Daoy (cell line): ENCODE measurements at regions not wholly inside any gene's neighbourhood (a gene's known extent, or its start where the extent isn't known, plus 50 kb on each side); places are given as distances from the start of the nearest gene placed in this dataset.
"Not testable (repeated sequence)": the region's sequence is repeated elsewhere in the genome, so short reads cannot be mapped to it uniquely, and the experiment has no call there.

Source experiments
- DNase-seq: peaks from one replicate; pipeline ENCODE4 v3.0.0-alpha.2; 2015; ENCODE audit warnings: low read depth

GRCh38 chr5:110923971-110924370 lies 147.5 kb upstream of the TSLP start:
- no peak for DNase-seq

DNA sequence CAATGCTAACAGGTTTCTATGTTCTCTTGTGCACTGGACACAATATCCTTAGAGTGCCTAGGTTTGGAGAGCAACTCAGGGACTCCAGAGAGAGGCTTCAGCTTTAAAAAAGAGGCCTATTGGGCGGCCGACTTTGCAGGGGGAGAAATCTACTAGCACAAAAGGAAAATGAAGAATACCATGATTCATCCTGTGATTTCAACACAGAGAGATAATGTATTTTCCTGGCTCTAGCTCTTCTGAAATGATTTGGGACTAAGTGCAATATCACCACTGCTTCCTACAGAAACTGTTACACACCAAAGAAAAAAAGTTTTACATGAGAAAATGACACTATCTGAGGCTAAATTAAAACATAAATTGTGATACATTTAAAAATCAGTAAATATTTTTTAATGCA lies 146.1 kb upstream of the TSLP start:
- no peak for DNase-seq

DNA sequence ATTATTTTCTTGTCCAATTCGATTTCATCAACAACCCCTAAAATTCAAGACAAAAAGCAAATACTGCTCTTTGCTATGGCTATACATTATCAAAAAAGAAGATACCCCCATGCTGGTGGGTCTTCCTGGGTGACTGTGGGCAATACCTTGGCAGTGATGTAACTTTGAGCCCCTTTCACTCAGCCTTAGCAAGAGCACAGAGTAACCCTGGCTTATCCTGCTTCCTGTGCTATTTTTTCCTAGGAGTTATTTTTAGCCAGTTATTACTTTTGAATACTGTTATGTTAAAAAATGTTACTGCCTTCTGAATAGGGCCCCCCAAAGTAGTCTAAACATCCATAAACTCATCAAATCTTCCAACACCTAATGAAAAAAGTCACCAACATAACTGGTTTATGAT lies 145.6 kb upstream of the TSLP start:
- no peak for DNase-seq

DNA sequence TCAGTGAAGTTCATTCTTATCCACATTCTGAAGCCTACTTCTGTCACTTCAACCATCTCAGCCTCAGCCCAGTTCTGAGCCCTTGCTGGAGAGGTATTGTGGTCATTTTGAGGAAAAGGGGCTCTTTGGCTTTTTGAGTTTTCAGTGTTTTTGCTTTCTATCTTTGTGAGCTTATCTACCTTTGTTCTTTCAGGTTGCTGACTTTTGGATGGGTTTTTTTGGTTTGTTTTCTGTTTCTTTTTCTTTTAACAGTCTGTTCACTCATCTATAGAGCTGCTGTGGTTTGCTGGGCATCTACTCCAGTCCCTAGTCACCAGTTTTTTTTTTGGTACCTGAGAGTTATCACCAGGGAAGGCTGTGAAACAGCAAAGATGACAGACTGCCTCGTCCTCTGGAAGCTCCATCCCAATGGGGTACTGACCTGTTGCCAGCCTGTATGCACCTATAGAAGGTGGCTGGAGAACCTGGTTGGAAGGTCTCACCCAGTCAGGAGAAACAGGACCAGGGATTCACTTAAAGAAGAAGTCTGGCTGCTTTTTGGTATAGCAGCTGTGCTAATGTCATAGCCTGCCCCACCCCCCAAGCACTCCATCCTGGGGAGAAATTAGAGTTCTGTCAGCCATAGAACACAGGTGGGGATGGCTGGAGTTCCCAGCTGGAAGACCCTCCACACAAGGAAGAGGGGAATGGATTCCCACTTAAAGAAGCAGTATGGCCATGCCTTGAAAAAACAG lies 138.6 kb upstream of the TSLP start:
- no peak for DNase-seq

DNA sequence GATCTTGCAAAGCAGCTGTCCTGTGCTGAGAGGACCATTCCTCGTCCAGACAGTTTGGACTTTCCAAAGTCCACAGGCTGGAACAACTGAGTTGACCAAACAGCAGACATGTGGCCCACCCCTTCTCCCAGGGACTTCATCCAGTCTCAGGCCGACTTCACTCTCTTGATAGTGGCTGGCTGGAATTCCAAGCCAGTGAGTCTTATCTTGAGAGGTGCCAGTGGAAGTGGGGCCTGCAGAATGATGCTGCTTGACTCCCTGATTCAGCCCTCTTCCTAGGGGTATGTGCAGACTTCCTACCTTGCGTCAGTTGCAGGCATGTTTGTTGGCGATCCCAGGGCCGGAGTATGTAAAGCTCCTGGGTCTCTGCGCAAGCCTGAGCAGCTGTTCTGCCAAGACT lies 131.4 kb upstream of the TSLP start:
- DNase-seq = peak; percentile 28

GRCh38 chr5:110945874-110946436 lies 125.6 kb upstream of the TSLP start:
- no peak for DNase-seq

DNA sequence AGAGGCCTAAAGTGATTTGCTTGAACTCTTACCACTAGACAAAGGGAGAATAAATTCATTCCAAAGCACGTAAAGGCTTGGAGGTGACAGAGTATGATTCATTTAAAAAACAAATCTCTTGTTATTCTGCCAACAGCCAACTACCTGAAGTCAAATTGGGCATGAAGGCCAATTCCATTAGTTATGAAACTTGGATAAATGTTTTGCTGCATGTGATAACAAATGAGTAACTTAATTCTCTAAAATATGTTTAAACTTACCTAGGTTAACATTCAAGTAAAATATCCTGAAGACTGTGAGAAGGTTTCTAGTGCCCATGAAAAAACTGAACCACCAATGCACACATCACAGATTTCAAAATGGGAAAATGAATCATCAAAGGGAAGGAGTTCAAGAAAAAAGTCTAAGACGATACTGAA lies 120.1 kb upstream of the TSLP start:
- peak; percentile 20 for DNase-seq

DNA sequence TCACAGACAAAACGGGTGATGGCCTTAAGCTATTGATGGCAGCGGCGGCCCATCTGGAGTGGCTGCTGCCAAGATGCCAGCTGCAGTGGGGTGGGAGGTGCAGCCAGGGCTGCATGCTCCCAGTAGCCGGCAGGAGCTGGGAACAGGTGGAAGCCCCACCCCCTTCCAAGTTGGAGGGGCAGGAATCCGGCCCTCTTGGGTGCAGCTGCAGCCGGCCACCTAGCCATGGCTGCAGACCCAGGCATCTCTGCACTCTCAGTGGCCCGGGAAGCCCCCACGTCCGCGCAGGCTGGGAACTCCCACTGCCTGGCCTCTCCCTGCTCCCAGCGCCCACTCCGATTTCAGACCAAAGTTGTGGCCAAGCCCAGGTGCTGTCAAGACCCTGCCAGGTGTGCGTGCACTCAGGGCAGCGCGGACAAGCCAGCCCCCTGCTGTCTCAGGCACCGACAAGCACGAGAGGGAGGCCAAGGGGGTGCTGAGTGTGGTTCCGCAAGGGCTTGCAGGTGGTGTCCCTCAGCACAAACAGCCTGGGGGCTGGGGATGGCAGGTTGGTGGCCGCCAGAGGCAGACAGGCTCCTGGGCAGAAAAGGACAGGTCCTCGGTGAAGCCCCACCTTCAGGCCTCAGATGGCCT lies 115.1 kb upstream of the TSLP start:
- DNase-seq = no peak

- no peak for DNase-seq
Measured at GRCh38 chr5:110956913-110957813, 114.3 kb upstream of the TSLP start.

DNA sequence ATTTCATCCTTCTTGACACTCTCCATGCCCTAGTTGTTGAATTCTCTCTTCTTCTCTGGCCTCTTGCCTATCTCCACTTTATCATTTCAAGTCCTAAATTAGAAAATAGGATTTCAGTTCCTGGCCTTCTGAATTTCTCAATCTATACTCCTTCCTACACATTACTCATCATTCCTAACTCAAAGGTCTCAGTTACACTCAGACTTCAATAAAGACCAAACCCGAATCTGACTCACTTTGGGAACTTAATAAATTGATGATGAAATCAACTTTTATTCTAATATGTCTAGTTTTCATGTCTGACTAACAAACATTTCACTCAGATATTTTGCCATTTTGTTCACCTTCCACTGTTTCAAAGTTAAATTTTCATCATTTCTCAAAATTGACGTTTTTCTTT lies 113.6 kb upstream of the TSLP start:
- DNase-seq = peak; percentile 14

DNA sequence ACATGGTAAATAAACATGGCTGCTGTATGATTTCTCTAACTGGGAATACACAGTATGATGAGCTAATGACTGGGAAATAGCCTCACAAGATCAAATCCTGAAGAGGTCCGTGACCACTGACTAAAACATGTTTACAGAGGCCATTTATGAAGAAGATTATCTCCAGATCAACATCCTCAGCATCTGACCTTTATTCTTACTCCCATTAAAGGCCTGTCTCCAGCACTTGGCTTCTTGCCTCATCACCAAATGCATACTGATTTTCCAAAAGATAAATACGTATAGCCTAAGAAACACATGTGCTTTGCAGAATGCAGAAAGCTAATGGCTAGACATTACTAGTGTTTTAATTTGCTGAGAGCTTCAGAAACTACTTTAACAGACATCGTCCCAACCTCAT lies 108.0 kb upstream of the TSLP start:
- DNase-seq = no peak

GRCh38 chr5:110965773-110966581 lies 105.5 kb upstream of the TSLP start:
- DNase-seq = no peak

DNA sequence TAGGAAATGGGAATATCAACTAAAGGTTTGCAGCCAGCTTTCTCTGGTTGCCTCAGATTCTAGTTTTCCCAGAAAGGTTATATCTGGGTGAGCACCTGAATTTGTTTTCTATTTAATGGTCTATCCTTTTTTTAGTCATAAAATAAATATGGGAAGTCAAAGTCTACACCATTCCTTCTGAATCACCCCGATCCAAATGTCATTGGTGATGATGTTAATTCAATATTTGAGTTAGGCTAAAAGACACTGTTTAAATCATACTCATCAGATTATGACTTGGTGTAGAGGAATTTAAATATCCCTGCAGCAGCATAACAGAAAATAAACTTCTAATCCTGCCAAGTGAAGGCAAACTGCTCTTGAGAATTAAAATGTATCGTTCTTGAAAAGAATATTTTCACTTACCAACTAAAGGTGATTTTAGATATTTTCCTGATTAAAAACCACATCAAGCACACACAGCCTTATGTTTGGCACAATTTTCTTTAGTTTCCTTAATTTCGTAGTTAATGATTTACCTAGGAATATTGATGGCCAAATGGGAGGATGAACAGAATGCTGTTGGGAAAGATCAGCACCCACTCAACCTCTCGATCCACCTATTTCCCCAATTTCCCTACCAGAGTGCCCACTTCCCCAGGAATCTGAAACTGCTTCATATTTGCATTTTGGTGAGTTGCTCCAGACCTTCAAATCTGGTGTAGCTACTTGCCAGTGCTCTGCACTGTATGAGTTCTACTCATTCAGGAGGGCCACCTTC lies 103.1 kb upstream of the TSLP start:
- DNase-seq = no peak

GRCh38 chr5:110969502-110969901 lies 102.0 kb upstream of the TSLP start:
- DNase-seq = no peak

GRCh38 chr5:110973510-110973909 lies 98.0 kb upstream of the TSLP start:
- no peak for DNase-seq

DNA sequence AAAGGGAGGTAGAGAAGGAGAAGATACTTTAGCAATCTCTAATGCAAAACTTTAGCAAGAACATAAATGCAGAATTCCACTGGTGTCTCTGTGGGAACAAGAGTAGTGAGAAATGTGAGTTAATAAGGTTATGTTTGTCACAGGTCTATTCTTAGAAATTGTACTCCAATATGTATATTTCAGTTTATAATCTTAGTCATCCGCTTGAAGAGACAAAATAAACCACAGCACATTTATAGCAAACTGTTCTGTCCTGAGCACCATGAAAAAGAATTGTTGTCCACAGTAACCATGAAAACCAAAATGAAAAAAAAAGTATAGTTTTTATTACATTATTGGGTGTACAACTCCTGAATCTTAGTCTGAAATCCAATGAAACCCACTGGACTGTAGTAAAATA lies 93.6 kb upstream of the TSLP start:
- no peak for DNase-seq

- not testable (repeated sequence) for DNase-seq
Measured at GRCh38 chr5:110985882-110986281, 85.6 kb upstream of the TSLP start.

DNA sequence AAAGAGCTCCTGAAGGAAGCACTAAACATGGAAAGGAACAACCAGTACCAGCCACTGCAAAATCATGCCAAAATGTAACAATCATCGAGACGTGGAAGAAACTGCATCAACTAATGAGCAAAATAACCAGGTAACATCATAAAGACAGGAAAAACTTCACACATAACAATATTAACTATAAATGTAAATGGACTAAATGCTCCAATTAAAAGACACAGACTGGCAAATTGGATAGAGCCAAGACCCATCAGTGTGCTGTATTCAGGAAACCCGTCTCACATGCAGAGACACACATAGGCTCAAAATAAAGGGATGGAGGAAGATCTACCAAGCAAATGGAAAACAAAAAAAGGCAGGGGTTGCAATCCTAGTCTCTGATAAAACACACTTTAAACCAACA lies 83.9 kb upstream of the TSLP start:
- not testable (repeated sequence) for DNase-seq

DNA sequence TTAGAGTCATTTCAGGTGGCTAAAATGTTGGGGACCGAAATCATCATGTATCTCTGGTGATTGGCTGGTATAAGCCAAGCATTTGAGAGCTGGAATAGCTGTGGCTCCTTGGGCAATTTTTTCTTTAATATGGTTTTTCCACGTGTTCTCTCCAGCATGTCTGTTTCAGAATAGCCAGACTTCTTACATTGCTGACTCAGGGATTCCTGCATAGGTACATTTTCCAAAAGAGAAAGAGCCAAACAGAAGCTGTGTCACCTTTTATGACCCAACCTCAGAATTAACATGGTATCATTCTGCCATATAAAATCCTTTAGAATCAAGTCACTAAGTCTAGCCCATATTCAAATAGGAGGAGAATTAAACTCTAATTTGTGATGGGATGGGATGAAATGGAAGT lies 74.8 kb upstream of the TSLP start:
- no peak for DNase-seq

DNA sequence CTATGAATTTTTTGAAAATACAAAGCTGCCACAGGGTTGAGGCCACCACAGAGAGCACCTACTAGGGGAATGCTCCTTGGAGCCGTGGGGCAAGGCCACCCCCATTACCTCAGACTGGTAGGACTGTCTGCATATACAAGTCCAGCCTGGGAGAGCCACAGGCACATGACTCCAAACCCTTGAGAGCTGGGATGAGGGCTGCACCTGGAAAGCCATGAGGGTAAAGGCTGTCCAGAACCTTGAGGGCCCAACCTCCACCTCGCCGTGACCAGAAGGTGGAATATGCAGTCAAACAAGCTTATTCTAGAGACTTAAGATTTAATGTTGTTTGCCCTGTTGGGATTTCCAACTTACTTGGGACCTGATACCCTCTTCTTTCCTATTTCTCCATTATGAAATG lies 69.5 kb upstream of the TSLP start:
- DNase-seq = no peak

- no peak for DNase-seq
Measured at GRCh38 chr5:111003623-111004022, 67.9 kb upstream of the TSLP start.
